IPS-18a (cell line): ENCODE measurements at regions not wholly inside any gene's neighbourhood (a gene's known extent, or its start where the extent isn't known, plus 50 kb on each side); places are given as distances from the start of the nearest gene placed in this dataset.
"Not testable (repeated sequence)": the region's sequence is repeated elsewhere in the genome, so short reads cannot be mapped to it uniquely, and the experiment has no call there.

Experiments used
- H3K27ac ChIP-seq: one replicate; pipeline ENCODE4 v1.5.1; 2013; ENCODE audit warnings: low read length
- H3K27me3 ChIP-seq: one replicate; pipeline ENCODE4 v1.6.1; 2013; ENCODE audit warnings: mild to moderate bottlenecking, low read length; ENCODE audit not compliant: control insufficient read depth, insufficient read depth
- H3K36me3 ChIP-seq: one replicate; pipeline ENCODE4 v1.6.1; 2013; ENCODE audit warnings: low read depth, low read length; ENCODE audit not compliant: control insufficient read depth
- H3K4me1 ChIP-seq: one replicate; pipeline ENCODE4 v1.6.1; 2013; ENCODE audit warnings: low read depth, low read length; ENCODE audit not compliant: control insufficient read depth
- H3K4me3 ChIP-seq: one replicate; pipeline ENCODE4 v1.5.1; 2013; ENCODE audit warnings: low read length
- H3K9ac ChIP-seq: one replicate; pipeline ENCODE4 v1.6.1; 2013; ENCODE audit warnings: mild to moderate bottlenecking, low read length, moderate library complexity
- H3K9me3 ChIP-seq: one replicate; pipeline ENCODE4 v1.6.1; 2013; ENCODE audit warnings: low read depth, low read length; ENCODE audit not compliant: control insufficient read depth

- Histone ChIP-seq H3K4me1 (no peaks in the 10 kb centered on the region), H3K36me3 (no peaks in the 10 kb centered on the region), H3K9ac (no peak overlapping the region), H3K27me3 (no peaks in the 10 kb centered on the region), H3K9me3 (no peaks in the 10 kb centered on the region), H3K27ac (no peak overlapping the region), H3K4me3 (no peak overlapping the region)
Measured at GRCh38 chr5:110872963-110873362, 134.2 kb downstream of the SLC25A46 start.

GRCh38 chr5:110873773-110874437, 135.1 kb downstream of the SLC25A46 start:
- no peak overlapping the region for H3K27ac ChIP-seq
- no peaks in the 10 kb centered on the region for H3K4me1 ChIP-seq
- H3K4me3 ChIP-seq, result no peak overlapping the region
- H3K9me3 ChIP-seq, result no peaks in the 10 kb centered on the region
- H3K36me3 ChIP-seq, result no peaks in the 10 kb centered on the region
- no peak overlapping the region for H3K9ac ChIP-seq
- no peaks in the 10 kb centered on the region for H3K27me3 ChIP-seq

GRCh38 chr5:110875115-110875514, 136.3 kb downstream of the SLC25A46 start:
- H3K9ac ChIP-seq, H3K4me1 ChIP-seq, H3K27ac ChIP-seq, H3K4me3 ChIP-seq, H3K9me3 ChIP-seq, H3K36me3 ChIP-seq, H3K27me3 ChIP-seq: not testable (repeated sequence)

- no peak overlapping the region for H3K4me3 ChIP-seq
- no peaks in the 10 kb centered on the region for H3K27me3 ChIP-seq
- no peaks in the 10 kb centered on the region for H3K36me3 ChIP-seq
- H3K4me1 ChIP-seq, result no peaks in the 10 kb centered on the region
- no peak overlapping the region for H3K9ac ChIP-seq
- H3K9me3 ChIP-seq, result no peaks in the 10 kb centered on the region
- no peak overlapping the region for H3K27ac ChIP-seq
Measured at GRCh38 chr5:110878115-110878514, 139.3 kb downstream of the SLC25A46 start.

- no peak overlapping the region for H3K27ac ChIP-seq
- no peaks in the 10 kb centered on the region for H3K27me3 ChIP-seq
- H3K36me3 ChIP-seq, result no peaks in the 10 kb centered on the region
- H3K9me3 ChIP-seq, result no peaks in the 10 kb centered on the region
- H3K9ac ChIP-seq, result no peak overlapping the region
- no peaks in the 10 kb centered on the region for H3K4me1 ChIP-seq
- H3K4me3 ChIP-seq, result no peak overlapping the region
Measured at GRCh38 chr5:110879675-110880074, 140.9 kb downstream of the SLC25A46 start.

GRCh38 chr5:110880413-110880812, 141.6 kb downstream of the SLC25A46 start:
- Histone ChIP-seq H3K4me3 (no peak overlapping the region), H3K36me3 (no peaks in the 10 kb centered on the region), H3K9ac (no peak overlapping the region), H3K27me3 (no peaks in the 10 kb centered on the region), H3K27ac (no peak overlapping the region), H3K9me3 (no peaks in the 10 kb centered on the region), H3K4me1 (no peaks in the 10 kb centered on the region)

- Histone ChIP-seq H3K9me3 (no peaks in the 10 kb centered on the region), H3K9ac (no peak overlapping the region), H3K27me3 (no peaks in the 10 kb centered on the region), H3K4me1 (no peaks in the 10 kb centered on the region), H3K36me3 (no peaks in the 10 kb centered on the region), H3K4me3 (no peak overlapping the region), H3K27ac (no peak overlapping the region)
Measured at GRCh38 chr5:110884005-110884404, 145.2 kb downstream of the SLC25A46 start.

- H3K27me3 ChIP-seq, H3K9ac ChIP-seq, H3K4me3 ChIP-seq, H3K4me1 ChIP-seq, H3K9me3 ChIP-seq, H3K36me3 ChIP-seq, H3K27ac ChIP-seq: not testable (repeated sequence)
Measured at GRCh38 chr5:110887170-110887569, 148.4 kb downstream of the SLC25A46 start.

- H3K27me3 ChIP-seq, H3K27ac ChIP-seq, H3K9ac ChIP-seq, H3K4me3 ChIP-seq, H3K9me3 ChIP-seq, H3K36me3 ChIP-seq, H3K4me1 ChIP-seq: not testable (repeated sequence)
Measured at GRCh38 chr5:110893854-110894483, 155.2 kb downstream of the SLC25A46 start.

GRCh38 chr5:110894805-110895204, 156.0 kb downstream of the SLC25A46 start:
- H3K4me3 ChIP-seq, result no peak overlapping the region
- no peaks in the 10 kb centered on the region for H3K9me3 ChIP-seq
- no peaks in the 10 kb centered on the region for H3K27me3 ChIP-seq
- H3K4me1 ChIP-seq, result peaks cover 5% of the 10 kb centered on the region
- H3K27ac ChIP-seq, result no peak overlapping the region
- H3K36me3 ChIP-seq, result no peaks in the 10 kb centered on the region
- no peak overlapping the region for H3K9ac ChIP-seq

- Histone ChIP-seq H3K27ac (no peak overlapping the region), H3K9me3 (no peaks in the 10 kb centered on the region), H3K4me1 (peaks cover 17% of the 10 kb centered on the region), H3K27me3 (no peaks in the 10 kb centered on the region), H3K4me3 (no peak overlapping the region), H3K36me3 (no peaks in the 10 kb centered on the region), H3K9ac (no peak overlapping the region)
Measured at GRCh38 chr5:110896901-110897300, 158.1 kb downstream of the SLC25A46 start.
